ENCODE measurements at regions not wholly inside any gene's neighbourhood (a gene's known extent, or its start where the extent isn't known, plus 50 kb on each side); places are given as distances from the start of the nearest gene placed in this dataset.

- TF ChIP-seq, protein P1, sequence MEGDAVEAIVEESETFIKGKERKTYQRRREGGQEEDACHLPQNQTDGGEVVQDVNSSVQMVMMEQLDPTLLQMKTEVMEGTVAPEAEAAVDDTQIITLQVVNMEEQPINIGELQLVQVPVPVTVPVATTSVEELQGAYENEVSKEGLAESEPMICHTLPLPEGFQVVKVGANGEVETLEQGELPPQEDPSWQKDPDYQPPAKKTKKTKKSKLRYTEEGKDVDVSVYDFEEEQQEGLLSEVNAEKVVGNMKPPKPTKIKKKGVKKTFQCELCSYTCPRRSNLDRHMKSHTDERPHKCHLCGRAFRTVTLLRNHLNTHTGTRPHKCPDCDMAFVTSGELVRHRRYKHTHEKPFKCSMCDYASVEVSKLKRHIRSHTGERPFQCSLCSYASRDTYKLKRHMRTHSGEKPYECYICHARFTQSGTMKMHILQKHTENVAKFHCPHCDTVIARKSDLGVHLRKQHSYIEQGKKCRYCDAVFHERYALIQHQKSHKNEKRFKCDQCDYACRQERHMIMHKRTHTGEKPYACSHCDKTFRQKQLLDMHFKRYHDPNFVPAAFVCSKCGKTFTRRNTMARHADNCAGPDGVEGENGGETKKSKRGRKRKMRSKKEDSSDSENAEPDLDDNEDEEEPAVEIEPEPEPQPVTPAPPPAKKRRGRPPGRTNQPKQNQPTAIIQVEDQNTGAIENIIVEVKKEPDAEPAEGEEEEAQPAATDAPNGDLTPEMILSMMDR (IDR thresholded peaks at IDR 0.05), result no peak
- TF ChIP-seq POLR2AphosphoS5 (IDR thresholded peaks at IDR 0.05) (no peak), EP300 (IDR thresholded peaks at IDR 0.05) (no peak), POLR2A (IDR thresholded peaks at IDR 0.05) (no peak)
- no peaks in the 10 kb centered on the region for H3K36me3 ChIP-seq
- H3K27ac ChIP-seq, result no peak overlapping the region
- H3K27me3 ChIP-seq, result no peaks in the 10 kb centered on the region
- ATAC-seq (ENCODE audit: low FRiP score in 2 of 2) (no peak), DNase-seq (no peak)
- peaks cover 0 to 10% (median 3%) of the 10 kb centered on the region in 4 donors for H3K9me3 ChIP-seq
- H3K4me3 ChIP-seq, result no peak overlapping the region
- no peaks in the 10 kb centered on the region for H3K4me1 ChIP-seq
Measured at GRCh38 chr18:53664575-53664974, 559.9 kb downstream of the MBD2 start.

- peaks cover 0 to 10% (median 3%) of the 10 kb centered on the region in 4 donors for H3K9me3 ChIP-seq
- 78 to 84% methylated on average over 2 of the region's 2 CpGs for WGBS, 2 donors
Measured at GRCh38 chr18:53660306-53660705, 564.2 kb downstream of the MBD2 start.

DNA sequence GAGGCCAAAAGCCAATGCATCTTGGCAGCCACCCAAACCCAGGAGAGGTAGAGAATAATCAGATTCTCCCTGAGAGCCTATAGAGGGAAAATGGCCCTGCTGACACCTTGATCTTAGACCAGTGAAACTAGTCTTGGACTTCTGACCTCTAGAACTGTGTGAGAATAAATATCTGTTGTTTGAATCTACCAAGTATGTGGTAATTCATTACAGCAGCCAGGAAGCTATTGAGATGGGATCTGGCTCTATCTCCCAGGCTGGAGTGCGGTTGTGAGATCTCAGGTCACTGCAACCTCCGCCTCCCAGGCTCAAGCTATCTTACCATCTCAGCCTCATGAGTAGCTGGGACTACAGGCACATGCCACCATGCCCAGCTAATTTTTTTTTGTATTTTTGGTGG lies 567.2 kb downstream of the MBD2 start:
- TF ChIP-seq POLR2A (IDR thresholded peaks at IDR 0.05), result no peak
- TF ChIP-seq POLR2AphosphoS5 (IDR thresholded peaks at IDR 0.05), result no peak
- TF ChIP-seq EP300 (IDR thresholded peaks at IDR 0.05), result no peak
- TF ChIP-seq, protein P1 (IDR thresholded peaks at IDR 0.05), result no peak
- Histone ChIP-seq H3K4me1 (no peaks in the 10 kb centered on the region), H3K36me3 (no peaks in the 10 kb centered on the region), H3K27ac (no peak overlapping the region), H3K9me3 (peaks cover 0 to 3% (median 0%) of the 10 kb centered on the region in 4 donors), H3K27me3 (no peaks in the 10 kb centered on the region), H3K4me3 (no peak overlapping the region)
- DNase-seq (no peak), ATAC-seq (ENCODE audit: low FRiP score in 2 of 2) (no peak)
- 68 to 75% methylated on average over 2 of the region's 2 CpGs for WGBS, 2 donors

More at GRCh38 chr18:53660306-53660705, 564.2 kb downstream of the MBD2 start:
- Histone ChIP-seq H3K27me3 (no peaks in the 10 kb centered on the region), H3K36me3 (no peaks in the 10 kb centered on the region), H3K4me1 (no peaks in the 10 kb centered on the region), H3K27ac (no peak overlapping the region), H3K4me3 (no peak overlapping the region)
- DNase-seq, result no peak
- no peak for TF ChIP-seq POLR2AphosphoS5 (IDR thresholded peaks at IDR 0.05)
- no peak for TF ChIP-seq EP300 (IDR thresholded peaks at IDR 0.05)
- TF ChIP-seq, protein P1 (IDR thresholded peaks at IDR 0.05), result no peak
- TF ChIP-seq POLR2A (IDR thresholded peaks at IDR 0.05), result no peak
- no peak for ATAC-seq (ENCODE audit: low FRiP score in 2 of 2)

GRCh38 chr18:53649621-53650020 lies 574.8 kb downstream of the MBD2 start:
- no peak for ATAC-seq (ENCODE audit: low FRiP score in 2 of 2)
- H3K4me3 ChIP-seq, result no peak overlapping the region
- no peak for DNase-seq
- no peak overlapping the region for H3K27ac ChIP-seq
- no peaks in the 10 kb centered on the region for H3K9me3 ChIP-seq
- whole genome bisulfite sequencing, 2 donors, result 21 to 26% methylated on average over 3 of the region's 3 CpGs
- H3K4me1 ChIP-seq, result no peaks in the 10 kb centered on the region
- H3K27me3 ChIP-seq, result no peaks in the 10 kb centered on the region
- no peak for TF ChIP-seq POLR2A (IDR thresholded peaks at IDR 0.05)
- TF ChIP-seq, protein P1 (IDR thresholded peaks at IDR 0.05), result no peak
- TF ChIP-seq EP300 (IDR thresholded peaks at IDR 0.05), result no peak
- no peaks in the 10 kb centered on the region for H3K36me3 ChIP-seq

DNA sequence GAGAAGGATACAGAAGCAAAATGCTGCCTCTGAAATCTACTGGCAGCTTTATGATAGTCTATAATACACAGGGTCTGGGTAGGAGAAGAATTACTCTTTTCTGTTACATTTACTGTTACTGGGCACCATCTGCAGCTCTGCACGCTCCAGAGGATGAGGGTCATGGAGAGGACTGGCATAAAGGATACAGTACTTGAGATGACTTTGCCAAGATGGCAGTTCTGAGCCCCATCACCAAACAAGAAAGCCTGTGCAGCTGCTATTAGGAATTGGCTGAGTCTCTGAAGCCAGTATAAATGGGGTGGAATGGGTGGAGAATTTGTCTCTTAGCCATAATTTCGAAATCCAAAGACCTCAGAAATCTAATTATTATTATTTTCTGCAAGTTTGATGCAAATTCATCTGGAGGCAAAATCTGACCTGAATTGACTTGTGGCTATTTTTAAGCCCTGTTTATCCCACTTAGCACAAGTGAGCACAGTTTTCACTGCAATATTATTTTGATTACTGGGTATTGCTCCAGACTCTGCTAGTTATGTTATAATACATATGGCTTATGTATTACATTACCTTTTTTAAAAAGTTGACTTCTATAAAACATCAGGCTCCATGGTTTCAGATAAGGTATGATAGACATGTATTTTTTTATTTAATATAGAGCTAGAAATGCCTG lies 579.5 kb downstream of the MBD2 start:
- WGBS, 2 donors, result 57 to 60% methylated on average over 2 of the region's 2 CpGs
- no peak overlapping the region for H3K27ac ChIP-seq
- TF ChIP-seq EP300 (IDR thresholded peaks at IDR 0.05), result no peak
- TF ChIP-seq POLR2A (IDR thresholded peaks at IDR 0.05), result no peak
- TF ChIP-seq, protein P1 (IDR thresholded peaks at IDR 0.05), result no peak
- no peak for TF ChIP-seq POLR2AphosphoS5 (IDR thresholded peaks at IDR 0.05)

More for the DNA sequence above, 579.5 kb downstream of the MBD2 start:
- no peaks in the 10 kb centered on the region for H3K36me3 ChIP-seq
- H3K4me3 ChIP-seq, result no peak overlapping the region
- ATAC-seq (ENCODE audit: low FRiP score in 2 of 2), result no peak
- H3K27me3 ChIP-seq, result no peaks in the 10 kb centered on the region
- no peaks in the 10 kb centered on the region for H3K4me1 ChIP-seq
- no peaks in the 10 kb centered on the region for H3K9me3 ChIP-seq
- no peak for DNase-seq
